OCI-LY3 (cell line): ENCODE measurements at regions not wholly inside any gene's neighbourhood (a gene's known extent, or its start where the extent isn't known, plus 50 kb on each side); places are given as distances from the start of the nearest gene placed in this dataset.

Experiments
- EZH2phosphoT487 ChIP-seq: fragments of 200-600 bp; shearing (Covaris generic); IDR thresholded peaks from 2 replicates; pipeline ENCODE4 v1.6.1; 2018; ENCODE audit warnings: antibody characterized with exemption, mixed run types, low read depth
- TF ChIP-seq, protein P1 (sequence below): fragments of 200-600, 300-600 bp; sonication (generic); IDR thresholded peaks from 2 replicates; pipeline ENCODE4 v1.5.1; 2014; ENCODE audit warnings: antibody characterized with exemption, low read length, low read depth

DNA sequence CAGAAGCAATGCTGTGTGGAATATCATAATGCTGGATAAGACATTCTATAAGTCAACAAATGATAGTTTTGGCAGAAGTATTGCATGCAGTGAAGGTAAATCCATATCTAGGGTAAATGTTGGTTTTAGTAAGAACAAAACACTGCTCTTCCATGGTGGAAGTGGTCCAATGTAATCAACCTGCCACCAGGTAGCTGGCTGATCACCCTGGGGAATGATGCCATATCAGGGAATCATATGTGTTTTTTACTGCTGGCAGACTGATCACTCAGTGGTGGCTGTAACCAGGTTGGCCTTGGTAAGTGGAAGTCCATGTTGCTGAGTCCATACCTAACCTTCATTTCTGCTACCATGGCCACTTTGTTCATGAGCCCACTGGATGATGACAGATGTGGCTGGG, 74.0 kb upstream of the CENPE start:
- TF ChIP-seq, protein P1, sequence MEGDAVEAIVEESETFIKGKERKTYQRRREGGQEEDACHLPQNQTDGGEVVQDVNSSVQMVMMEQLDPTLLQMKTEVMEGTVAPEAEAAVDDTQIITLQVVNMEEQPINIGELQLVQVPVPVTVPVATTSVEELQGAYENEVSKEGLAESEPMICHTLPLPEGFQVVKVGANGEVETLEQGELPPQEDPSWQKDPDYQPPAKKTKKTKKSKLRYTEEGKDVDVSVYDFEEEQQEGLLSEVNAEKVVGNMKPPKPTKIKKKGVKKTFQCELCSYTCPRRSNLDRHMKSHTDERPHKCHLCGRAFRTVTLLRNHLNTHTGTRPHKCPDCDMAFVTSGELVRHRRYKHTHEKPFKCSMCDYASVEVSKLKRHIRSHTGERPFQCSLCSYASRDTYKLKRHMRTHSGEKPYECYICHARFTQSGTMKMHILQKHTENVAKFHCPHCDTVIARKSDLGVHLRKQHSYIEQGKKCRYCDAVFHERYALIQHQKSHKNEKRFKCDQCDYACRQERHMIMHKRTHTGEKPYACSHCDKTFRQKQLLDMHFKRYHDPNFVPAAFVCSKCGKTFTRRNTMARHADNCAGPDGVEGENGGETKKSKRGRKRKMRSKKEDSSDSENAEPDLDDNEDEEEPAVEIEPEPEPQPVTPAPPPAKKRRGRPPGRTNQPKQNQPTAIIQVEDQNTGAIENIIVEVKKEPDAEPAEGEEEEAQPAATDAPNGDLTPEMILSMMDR, result no peak
- TF ChIP-seq EZH2phosphoT487, result no peak
